ENCODE measurements at regions not wholly inside any gene's neighbourhood (a gene's known extent, or its start where the extent isn't known, plus 50 kb on each side); places are given as distances from the start of the nearest gene placed in this dataset.

GRCh38 chr1:59176471-59176870, 120.4 kb upstream of the FGGY start:
- TF ChIP-seq CTCF (conservative IDR thresholded peaks at IDR 0.05; ENCODE audit: low read length) (no peak), EZH2phosphoT487 (IDR thresholded peaks at IDR 0.05; ENCODE audit: borderline replicate concordance) (no peak)

Data from Loucy (cell line).